HG03060 (cell line): ENCODE measurements at regions not wholly inside any gene's neighbourhood (a gene's known extent, or its start where the extent isn't known, plus 50 kb on each side); places are given as distances from the start of the nearest gene placed in this dataset.

Experiments
- ATAC-seq: cut with Tn5 transposase; IDR thresholded peaks from one replicate; pipeline ENCODE4 v1.9.1; 2021; ENCODE audit warnings: low read depth, moderate number of reproducible peaks; ENCODE audit not compliant: unreplicated experiment

- no peak for ATAC-seq
These were observed 309.6 kb upstream of the PRKCQ start for GRCh38 chr10:6889718-6890117.

- ATAC-seq, result no peak
These were observed 308.4 kb upstream of the PRKCQ start for GRCh38 chr10:6888434-6888833.

- ATAC-seq, result no peak
These were observed 305.2 kb upstream of the PRKCQ start for GRCh38 chr10:6885284-6885683.

GRCh38 chr10:6881987-6882386 lies 301.9 kb upstream of the PRKCQ start:
- no peak for ATAC-seq

- no peak for ATAC-seq
These were observed 297.8 kb upstream of the PRKCQ start for GRCh38 chr10:6877722-6878392.

GRCh38 chr10:6877336-6877721 lies 297.3 kb upstream of the PRKCQ start:
- no peak for ATAC-seq

- no peak for ATAC-seq
These were observed 295.3 kb upstream of the PRKCQ start for GRCh38 chr10:6875269-6875865.

- no peak for ATAC-seq
These were observed 291.1 kb upstream of the PRKCQ start for GRCh38 chr10:6871128-6871527.

- ATAC-seq, result no peak
These were observed 288.1 kb upstream of the PRKCQ start for GRCh38 chr10:6868036-6868725.

GRCh38 chr10:6866757-6867156 lies 286.7 kb upstream of the PRKCQ start:
- ATAC-seq, result no peak

- ATAC-seq, result no peak
These were observed 284.1 kb upstream of the PRKCQ start for GRCh38 chr10:6864142-6864541.

GRCh38 chr10:6863381-6863780 lies 283.3 kb upstream of the PRKCQ start:
- ATAC-seq, result no peak

- no peak for ATAC-seq
These were observed 270.4 kb upstream of the PRKCQ start for GRCh38 chr10:6850452-6850851.

- ATAC-seq, result no peak
These were observed 267.5 kb upstream of the PRKCQ start for GRCh38 chr10:6847561-6847960.

- no peak for ATAC-seq
These were observed 264.0 kb upstream of the PRKCQ start for GRCh38 chr10:6843894-6844650.

- no peak for ATAC-seq
These were observed 263.4 kb upstream of the PRKCQ start for GRCh38 chr10:6843481-6843881.

- ATAC-seq, result no peak
These were observed 262.6 kb upstream of the PRKCQ start for GRCh38 chr10:6842722-6843121.

GRCh38 chr10:6841761-6842160 lies 261.7 kb upstream of the PRKCQ start:
- ATAC-seq, result no peak

- no peak for ATAC-seq
These were observed 260.7 kb upstream of the PRKCQ start for GRCh38 chr10:6840766-6841165.

- no peak for ATAC-seq
These were observed 260.2 kb upstream of the PRKCQ start for GRCh38 chr10:6840201-6840691.

GRCh38 chr10:6838118-6838517 lies 258.0 kb upstream of the PRKCQ start:
- no peak for ATAC-seq
